Adrenal gland (tissue), 5 donors: ENCODE measurements at regions not wholly inside any gene's neighbourhood (a gene's known extent, or its start where the extent isn't known, plus 50 kb on each side); places are given as distances from the start of the nearest gene placed in this dataset.

Experiments used
- POLR2A ChIP-seq, 2 donors: fragments of 450-650 bp; IDR thresholded peaks; one replicate each; pipeline ENCODE4 v1.6.1; 2017; ENCODE audit warnings: antibody characterized with exemption in 2 of 2, mild to moderate bottlenecking in 2 of 2, moderate library complexity in 1 of 2
- TF ChIP-seq, protein P1 (sequence below), 6 experiments: fragments of 450-650 bp in 4 of 6; fragments of 200-600 bp in 2 of 6; sonication (generic) in 1 of 6; IDR thresholded peaks; 1 replicate in 5 of 6; 2 replicates in 1 of 6; pipeline versions ENCODE4 v1.5.1 to v1.8.0; 2016 to 2021; ENCODE audit warnings: antibody characterized with exemption in 6 of 6, mild to moderate bottlenecking in 2 of 6, moderate library complexity in 1 of 6
- donor health status: DM: no; HTN: no; CAD: no.

DNA sequence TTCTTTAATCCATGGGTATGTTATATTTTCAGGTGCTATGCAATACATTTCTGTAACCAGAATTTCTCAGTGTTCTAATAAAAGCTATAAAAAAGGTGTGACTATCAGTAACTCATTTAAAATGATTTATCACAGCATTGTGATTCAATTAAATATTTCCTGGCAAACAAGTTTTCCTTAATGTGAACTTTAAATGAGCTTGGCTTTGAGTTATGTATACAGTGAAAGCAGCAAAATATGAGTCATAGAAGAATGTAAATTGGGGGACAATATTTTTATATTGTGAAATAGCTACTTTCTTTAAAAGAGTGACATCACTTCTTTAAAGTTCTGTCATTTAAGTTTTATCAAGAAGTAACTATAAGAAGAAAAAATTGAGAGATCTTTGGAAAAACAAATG lies 484.9 kb upstream of the MAN1A1 start:
- TF ChIP-seq, protein P1, sequence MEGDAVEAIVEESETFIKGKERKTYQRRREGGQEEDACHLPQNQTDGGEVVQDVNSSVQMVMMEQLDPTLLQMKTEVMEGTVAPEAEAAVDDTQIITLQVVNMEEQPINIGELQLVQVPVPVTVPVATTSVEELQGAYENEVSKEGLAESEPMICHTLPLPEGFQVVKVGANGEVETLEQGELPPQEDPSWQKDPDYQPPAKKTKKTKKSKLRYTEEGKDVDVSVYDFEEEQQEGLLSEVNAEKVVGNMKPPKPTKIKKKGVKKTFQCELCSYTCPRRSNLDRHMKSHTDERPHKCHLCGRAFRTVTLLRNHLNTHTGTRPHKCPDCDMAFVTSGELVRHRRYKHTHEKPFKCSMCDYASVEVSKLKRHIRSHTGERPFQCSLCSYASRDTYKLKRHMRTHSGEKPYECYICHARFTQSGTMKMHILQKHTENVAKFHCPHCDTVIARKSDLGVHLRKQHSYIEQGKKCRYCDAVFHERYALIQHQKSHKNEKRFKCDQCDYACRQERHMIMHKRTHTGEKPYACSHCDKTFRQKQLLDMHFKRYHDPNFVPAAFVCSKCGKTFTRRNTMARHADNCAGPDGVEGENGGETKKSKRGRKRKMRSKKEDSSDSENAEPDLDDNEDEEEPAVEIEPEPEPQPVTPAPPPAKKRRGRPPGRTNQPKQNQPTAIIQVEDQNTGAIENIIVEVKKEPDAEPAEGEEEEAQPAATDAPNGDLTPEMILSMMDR (IDR thresholded peaks at IDR 0.05), result no peak
- no peak for TF ChIP-seq POLR2A (IDR thresholded peaks at IDR 0.05)
